ENCODE measurements at regions not wholly inside any gene's neighbourhood (a gene's known extent, or its start where the extent isn't known, plus 50 kb on each side); places are given as distances from the start of the nearest gene placed in this dataset.

GRCh38 chr3:194267744-194268653 lies 83.1 kb downstream of the CPN2 start:
- no peak for DNase-seq

- DNase-seq = no peak
Observed at GRCh38 chr3:194268654-194269512, 82.2 kb downstream of the CPN2 start.

- DNase-seq = no peak
Observed at GRCh38 chr3:194269610-194270145, 81.5 kb downstream of the CPN2 start.

- DNase-seq = no peak
Observed at GRCh38 chr3:194270627-194271459, 80.3 kb downstream of the CPN2 start.

- DNase-seq = no peak
Observed at GRCh38 chr3:194271460-194272035, 79.6 kb downstream of the CPN2 start.

- no peak for DNase-seq
Observed at GRCh38 chr3:194272221-194272620, 78.9 kb downstream of the CPN2 start.

- DNase-seq = no peak
Observed at GRCh38 chr3:194272861-194273742, 78.0 kb downstream of the CPN2 start.

- DNase-seq = no peak
Observed at GRCh38 chr3:194273743-194274310, 77.3 kb downstream of the CPN2 start.

- no peak for DNase-seq
Observed at GRCh38 chr3:194274424-194275085, 76.6 kb downstream of the CPN2 start.

GRCh38 chr3:194275291-194275690 lies 75.8 kb downstream of the CPN2 start:
- no peak for DNase-seq

GRCh38 chr3:194275721-194276120 lies 75.4 kb downstream of the CPN2 start:
- DNase-seq = no peak

- no peak for DNase-seq
Observed at GRCh38 chr3:194276768-194277103, 74.4 kb downstream of the CPN2 start.

- no peak for DNase-seq
Observed at GRCh38 chr3:194277104-194277785, 73.9 kb downstream of the CPN2 start.

GRCh38 chr3:194277786-194278130 lies 73.4 kb downstream of the CPN2 start:
- DNase-seq = no peak

GRCh38 chr3:194278186-194278845 lies 72.8 kb downstream of the CPN2 start:
- DNase-seq = no peak

GRCh38 chr3:194279101-194279500 lies 72.0 kb downstream of the CPN2 start:
- no peak for DNase-seq

- no peak for DNase-seq
Observed at GRCh38 chr3:194279701-194280360, 71.3 kb downstream of the CPN2 start.

- no peak for DNase-seq
Observed at GRCh38 chr3:194280777-194281176, 70.4 kb downstream of the CPN2 start.

- DNase-seq = no peak
Observed at GRCh38 chr3:194281306-194281705, 69.8 kb downstream of the CPN2 start.
